GM18951 (cell line): ENCODE measurements at regions not wholly inside any gene's neighbourhood (a gene's known extent, or its start where the extent isn't known, plus 50 kb on each side); places are given as distances from the start of the nearest gene placed in this dataset.

Source experiments
- POLR2A ChIP-seq: IDR thresholded peaks from 4 replicates; pipeline ENCODE4 v1.6.1; 2011; ENCODE audit warnings: mild to moderate bottlenecking; ENCODE audit not compliant: insufficient read length, insufficient read depth; ENCODE audit errors: extremely low read depth
- in situ Hi-C: fragments of 300-500 bp; cut with MboI; formaldehyde crosslinking; loops from one replicate; pipeline ENCODE4 v1.12.0; 2022; ENCODE audit warnings: low sequenced_read_pairs, mixed read lengths, inconsistent platforms; ENCODE audit not compliant: unreplicated experiment

DNA sequence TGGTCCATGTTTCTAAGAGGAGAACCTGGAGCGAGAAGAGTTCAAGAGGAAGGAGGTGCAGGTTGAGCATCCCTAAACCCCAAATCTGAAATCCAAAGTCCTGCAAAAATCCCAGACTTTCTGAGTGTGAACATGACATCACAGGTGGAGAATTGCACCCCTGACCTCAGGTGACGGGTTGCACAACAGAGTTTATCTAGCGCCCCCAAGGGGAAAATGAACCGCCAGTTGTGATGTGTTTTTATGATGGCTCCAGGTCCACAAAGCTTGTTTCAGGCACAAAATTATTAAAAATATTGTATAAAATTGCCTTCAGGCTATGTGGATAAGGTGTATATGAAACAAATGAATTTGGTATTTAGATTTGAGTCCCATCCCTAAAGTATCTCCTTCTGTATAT lies 420.0 kb downstream of the GABRB3 start:
- in situ Hi-C loops, result no loop called here
- no peak for TF ChIP-seq POLR2A

DNA sequence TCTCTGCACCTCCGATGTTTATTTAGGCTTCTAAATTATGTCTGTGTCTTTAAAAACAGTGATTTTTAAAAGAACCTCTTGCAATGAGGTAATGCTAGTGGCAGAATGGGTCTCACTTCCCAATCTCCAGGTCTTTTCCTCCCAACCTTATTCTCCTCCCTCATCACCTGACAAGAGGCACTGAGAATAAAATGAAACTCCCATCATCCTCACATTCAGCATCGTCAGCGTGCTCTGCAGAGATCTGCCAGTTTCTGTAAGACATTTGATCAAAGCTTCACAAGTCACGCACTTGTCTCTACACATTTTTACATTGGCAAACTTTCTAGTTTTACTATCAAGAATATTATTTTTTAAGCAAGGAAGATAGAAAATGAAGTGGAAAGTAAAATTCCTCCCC lies 420.5 kb downstream of the GABRB3 start:
- TF ChIP-seq POLR2A, result no peak
- in situ Hi-C loops, result no loop called here

DNA sequence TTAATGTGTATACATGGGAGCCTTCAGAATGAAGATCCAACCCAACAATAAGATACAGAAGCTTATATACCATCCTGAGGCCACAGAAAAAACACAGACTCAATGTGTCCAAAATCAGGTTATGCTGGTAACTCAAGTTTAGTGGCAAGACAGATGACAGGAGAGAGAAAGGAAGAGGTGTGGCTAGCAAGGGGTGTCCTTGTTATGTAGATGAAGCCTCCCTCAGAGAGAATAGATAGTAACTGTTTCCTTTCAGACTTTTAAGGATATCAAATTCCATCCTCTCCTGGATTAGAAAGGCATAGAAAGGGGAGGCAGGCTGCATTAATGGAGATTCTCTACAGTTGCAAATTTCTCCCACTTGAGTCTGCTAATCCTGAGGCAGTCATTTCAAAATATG lies 447.4 kb downstream of the GABRB3 start:
- in situ Hi-C loops, result no loop called here

DNA sequence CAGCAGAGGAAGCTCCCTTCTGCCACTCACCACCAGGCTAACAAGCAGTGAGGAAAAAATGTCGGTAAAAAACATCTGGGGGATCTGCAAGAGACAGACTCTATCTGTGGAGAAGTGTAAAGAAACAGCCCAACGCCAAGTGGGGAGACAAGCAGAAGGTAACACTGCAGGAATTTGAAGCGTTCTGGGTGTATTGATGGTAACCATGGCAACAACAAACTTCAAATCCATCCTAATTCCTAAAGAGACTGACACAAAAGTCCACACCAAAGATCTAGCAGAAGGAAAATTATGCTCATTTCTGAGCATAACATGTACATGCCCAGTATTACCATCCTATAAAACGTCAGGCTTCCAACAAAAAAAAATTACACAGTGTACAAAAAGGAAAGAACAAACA lies 449.3 kb downstream of the GABRB3 start:
- no peak for TF ChIP-seq POLR2A
- in situ Hi-C loops, result no loop called here

More for the DNA sequence above, 447.4 kb downstream of the GABRB3 start:
- TF ChIP-seq POLR2A, result no peak

DNA sequence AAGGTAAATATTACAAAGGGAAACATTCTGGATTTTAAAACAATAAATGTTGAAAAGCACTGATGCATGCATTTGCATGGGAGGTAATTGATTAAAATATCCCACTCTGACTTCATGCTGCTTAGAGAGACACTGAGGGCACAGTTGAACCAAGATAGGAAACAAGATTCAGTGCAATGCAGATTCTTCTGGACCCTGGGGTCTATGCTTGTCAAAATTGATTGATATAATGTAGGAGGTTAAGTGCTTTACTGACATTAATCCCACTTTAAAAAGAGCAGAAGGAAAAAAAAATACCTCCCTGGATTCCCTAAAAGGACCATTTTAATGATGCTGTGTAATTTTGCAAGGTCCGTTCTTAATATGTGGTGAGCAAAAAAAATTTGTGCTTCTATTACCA lies 454.2 kb downstream of the GABRB3 start:
- in situ Hi-C loops, result no loop called here
- no peak for TF ChIP-seq POLR2A

DNA sequence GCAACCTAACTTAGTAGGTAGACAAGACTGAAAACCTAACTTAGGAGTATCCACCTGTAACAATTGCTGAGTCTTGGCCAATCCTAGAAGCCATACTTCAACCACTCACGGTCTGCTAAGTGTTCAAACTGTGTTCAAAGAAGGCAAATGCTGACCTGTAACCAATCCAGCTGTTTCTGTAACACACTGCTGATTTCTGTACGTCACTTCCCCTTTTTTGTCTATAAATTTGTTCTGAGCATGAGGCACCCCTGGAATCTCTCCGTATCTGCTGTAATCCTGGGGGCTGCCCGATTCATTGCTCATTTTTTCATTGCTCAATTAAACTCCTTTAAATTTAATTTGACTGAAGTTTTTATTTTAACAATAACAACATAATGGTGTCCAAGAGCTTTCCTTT lies 451.4 kb upstream of the ATP10A start:
- no peak for TF ChIP-seq POLR2A
- in situ Hi-C loops, result no loop called here

DNA sequence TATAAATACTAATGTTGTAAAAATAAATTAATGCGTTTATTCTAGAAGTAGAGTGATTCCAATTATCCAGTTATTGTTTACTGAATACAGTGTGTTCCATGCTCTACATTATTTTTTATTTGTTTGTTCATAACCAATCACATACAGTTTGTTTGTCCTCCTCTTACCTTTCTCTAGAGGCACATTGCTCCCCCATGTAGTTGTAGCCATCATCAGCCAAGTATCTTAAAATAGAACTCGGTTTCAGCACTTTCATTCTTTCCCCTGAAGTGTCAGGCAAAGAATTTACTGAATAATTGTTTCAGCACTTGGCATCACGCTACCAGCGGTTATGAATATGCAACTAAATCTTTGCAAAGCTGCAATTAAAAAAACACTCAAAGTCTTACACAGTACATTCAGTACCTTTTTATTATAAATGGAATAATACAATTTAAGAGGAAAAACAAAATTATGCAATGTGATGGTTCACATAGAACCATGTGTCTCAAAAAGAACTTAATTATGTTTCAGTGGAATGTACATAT lies 448.6 kb upstream of the ATP10A start:
- in situ Hi-C loops, result no loop called here
- TF ChIP-seq POLR2A, result no peak

DNA sequence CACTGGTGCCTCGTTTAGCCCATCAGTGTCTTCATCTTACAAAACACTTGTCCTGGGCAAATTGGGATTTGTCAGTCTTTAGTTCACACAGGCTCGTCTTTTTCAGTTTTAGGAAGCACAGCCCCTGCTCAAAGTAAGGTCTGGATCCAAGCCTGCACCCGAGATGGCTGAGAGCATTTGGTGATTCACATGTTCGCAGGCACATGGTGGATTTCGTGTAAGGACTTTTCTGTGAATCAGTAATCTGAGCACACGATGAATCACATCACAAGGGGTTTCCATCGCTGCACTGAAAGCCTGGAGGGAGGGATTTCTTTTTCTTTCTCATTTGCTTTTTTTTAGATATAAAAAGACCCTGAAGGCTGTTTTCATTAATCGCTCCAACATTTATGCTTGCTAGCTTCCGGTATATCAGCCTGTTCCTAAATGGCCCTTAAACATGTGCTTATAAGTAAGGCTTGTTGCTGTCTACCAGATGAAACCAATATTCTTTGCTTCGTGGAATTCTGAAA lies 435.6 kb upstream of the ATP10A start:
- in situ Hi-C loops, result no loop called here

DNA sequence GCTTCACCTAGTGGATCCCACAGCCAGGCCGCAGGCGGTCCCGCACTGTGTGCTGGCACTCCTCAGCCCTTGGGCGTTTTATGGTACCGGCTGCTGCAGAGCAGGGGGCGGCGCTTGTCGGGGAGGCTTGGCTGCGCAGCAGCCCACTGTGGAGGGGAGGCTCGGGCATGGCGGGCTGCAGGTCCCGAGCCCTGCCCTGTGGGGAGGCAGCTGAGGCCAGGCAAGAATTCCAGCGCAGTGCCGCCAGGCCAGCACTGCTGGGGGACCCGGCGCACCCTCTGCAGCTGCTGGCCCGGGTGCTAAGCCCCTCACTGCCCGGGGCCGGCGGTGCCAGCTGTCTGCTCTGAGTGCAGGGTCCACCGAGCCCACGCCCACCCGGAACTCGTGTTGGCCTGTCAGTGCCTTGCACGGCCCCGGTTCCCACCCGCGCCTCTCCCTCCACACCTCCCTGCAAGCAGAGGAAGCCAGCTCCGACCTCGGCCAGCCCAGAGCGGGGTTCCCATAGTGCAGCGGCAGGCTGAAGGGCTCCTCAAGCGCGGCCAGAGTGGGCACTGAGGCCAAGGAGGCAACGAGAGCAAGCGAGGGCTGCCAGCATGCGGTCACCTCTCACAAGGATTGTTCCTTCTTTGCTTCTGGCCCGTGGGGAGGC lies 435.0 kb upstream of the ATP10A start:
- TF ChIP-seq POLR2A, result no peak
- in situ Hi-C loops, result no loop called here

More for the DNA sequence above, 435.6 kb upstream of the ATP10A start:
- no peak for TF ChIP-seq POLR2A

DNA sequence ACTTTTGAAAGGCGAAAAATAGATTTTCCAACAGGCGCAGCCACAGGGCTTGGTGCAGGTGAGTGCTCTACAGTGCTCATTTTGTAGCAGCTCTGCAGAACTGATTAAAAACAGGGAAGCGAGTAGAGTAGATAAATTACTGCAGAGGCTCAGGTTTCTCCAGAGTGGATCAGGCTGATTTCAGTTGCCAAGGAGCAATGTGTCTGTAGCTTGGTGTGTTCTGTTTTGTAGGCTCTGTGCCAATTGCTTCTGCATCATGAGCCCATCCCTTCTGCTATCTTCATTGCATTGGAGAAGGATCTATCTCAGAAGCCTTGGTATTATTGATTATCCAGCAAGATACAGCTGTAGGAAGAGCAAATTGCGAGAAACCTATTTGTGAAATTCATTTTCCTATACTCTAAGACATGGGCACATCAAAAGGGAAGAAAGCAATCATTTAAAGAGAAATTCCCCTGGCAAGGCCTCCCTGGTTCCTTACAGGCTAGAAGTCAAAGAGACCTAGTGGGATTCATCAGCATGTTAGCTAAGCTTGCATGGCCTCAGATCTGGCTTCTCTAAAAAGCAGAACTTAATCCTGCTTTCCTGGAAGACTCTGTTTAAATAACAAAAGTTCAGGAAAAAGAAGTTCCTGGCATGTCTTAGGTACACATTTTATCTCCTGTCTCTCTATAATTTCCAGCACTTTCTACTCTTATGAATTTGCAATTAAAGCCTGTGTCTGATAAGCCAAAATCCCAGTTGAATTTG lies 432.4 kb upstream of the ATP10A start:
- no peak for TF ChIP-seq POLR2A
- in situ Hi-C loops, result no loop called here

DNA sequence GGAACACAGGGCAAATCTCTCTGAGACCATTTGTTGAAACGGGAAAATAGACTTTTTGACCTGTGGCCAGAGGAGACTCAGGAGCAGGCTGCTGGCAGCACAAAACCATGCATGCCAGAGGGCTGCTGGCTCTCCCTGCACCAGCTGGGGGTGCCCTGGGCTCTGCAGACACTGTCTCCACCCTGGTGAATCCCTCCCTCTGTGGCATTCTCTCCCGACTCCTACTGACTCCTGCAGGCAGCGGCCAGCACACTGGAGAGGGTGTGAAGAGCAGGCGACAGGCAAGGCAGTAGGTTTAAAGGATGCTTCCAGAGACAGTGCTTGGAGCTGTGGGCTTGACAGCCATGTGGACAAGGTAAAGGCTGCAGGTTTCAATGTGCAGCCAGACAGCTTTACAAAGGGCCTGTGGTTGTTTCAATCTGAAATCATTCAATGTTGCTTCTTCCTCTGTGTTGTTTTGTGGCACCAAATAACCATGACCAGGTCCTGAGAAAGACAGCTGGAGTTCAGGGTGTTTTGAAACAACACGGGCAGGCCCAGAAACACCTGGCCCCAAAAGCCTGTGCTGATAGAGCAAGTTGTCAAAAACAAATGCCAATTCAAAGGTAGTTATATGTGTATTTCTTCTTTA lies 431.0 kb upstream of the ATP10A start:
- in situ Hi-C loops, result no loop called here

DNA sequence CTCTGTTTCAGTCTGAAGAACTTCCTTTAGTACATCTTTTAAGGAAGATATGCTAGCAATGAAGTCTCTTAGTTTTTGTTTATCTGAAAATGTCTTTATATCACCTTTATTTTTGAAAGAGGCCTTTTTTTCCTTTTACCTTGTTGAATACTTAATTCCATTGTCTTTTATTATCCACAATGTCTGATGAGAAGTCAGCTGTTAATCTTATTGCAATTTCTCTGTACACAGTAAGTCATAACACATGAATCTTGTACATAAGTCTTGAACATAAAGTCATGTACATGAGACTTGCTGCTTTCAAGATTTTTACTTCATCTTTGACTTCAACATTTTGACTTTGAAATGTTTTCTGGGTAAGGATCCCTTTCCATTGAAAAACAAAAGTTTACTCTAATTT lies 424.3 kb upstream of the ATP10A start:
- no peak for TF ChIP-seq POLR2A
- in situ Hi-C loops, result no loop called here

More for the DNA sequence above, 431.0 kb upstream of the ATP10A start:
- no peak for TF ChIP-seq POLR2A

DNA sequence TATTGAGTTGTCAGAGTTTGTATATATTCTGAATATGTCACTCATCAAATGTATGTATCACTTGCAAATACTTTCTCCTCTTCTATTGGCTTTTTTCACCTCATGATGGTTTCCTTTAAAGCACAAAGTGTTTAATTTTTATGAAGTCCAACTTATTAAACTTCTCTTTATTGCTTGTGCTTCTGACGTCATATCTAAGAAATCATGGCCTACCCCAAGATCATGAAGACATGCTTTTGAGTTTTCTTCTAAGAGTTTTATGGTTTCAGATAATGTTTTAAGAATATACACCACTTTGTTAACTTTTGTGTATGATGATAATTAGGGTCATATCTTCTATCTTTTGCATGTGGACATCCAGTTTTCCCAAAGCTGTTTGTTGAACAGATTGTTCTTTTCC lies 417.2 kb upstream of the ATP10A start:
- TF ChIP-seq POLR2A, result no peak
- in situ Hi-C loops, result no loop called here

DNA sequence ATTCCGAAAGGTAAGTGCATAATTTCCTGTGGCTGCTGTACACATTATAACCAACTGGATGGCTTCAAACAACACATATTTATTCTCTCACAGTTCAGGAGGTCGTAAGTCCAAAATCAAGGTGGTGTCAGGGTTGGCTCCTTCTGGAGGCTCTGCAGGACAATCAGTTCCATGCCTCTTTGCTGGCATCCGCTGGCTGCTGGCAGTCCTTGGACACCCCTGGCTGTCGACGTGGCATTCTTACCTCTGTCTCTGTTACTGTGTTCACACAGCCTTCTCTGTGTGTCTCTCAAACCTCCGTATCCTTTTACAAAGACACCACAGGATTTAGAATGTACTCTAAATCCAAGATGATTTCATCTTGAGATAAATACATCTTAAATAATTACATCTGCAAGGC lies 398.8 kb upstream of the ATP10A start:
- no peak for TF ChIP-seq POLR2A
- in situ Hi-C loops, result no loop called here

DNA sequence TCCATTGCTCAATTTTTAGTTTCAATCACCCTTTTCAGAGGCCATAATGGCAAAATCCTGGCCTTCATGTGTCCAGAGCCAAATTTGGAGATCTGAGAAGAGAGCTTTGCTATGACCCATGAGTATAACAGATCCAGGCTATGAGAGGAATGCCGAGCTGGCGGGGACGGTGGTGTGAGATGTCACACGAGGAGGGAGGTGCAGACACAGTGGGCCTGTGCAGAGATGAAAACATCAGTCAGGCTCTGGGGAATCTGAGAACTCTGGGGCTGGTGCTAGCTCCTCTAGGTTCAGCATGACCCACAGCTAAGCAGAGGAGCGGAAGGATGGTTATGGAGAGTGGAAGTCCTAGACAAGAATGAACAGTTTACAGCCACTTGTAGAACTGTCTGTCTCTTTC lies 398.3 kb upstream of the ATP10A start:
- TF ChIP-seq POLR2A, result no peak
- in situ Hi-C loops, result no loop called here
